ENCODE measurements at regions not wholly inside any gene's neighbourhood (a gene's known extent, or its start where the extent isn't known, plus 50 kb on each side); places are given as distances from the start of the nearest gene placed in this dataset.

DNA sequence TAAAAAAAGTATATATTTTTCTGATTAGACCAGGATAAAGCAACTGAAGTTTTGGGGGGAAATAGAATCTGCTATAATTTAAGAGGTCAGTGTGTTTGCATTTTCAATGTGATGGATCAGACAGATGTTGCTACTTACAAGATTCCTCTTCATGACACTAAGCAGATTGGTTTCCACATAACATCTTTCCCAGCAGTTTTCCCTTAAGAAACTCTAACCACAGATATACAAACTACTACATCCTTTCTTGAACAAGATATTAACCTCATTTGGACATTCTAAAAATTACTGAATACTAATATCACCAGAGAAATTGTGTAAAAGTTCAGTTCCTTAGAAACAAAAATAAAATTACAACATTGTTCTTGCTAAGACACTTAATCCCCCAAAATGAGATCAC lies 106.7 kb upstream of the GUCY1A1 start:
- no peak for TF ChIP-seq CTCF (conservative IDR thresholded peaks at IDR 0.05)
- no peaks in the 10 kb centered on the region for H4K20me1 ChIP-seq (ENCODE audit: control insufficient read depth, insufficient read depth, insufficient read length)
- no peak overlapping the region for H2BK15ac ChIP-seq (ENCODE audit: low read depth, low read length)
- DNase-seq = no peak
- H4K91ac ChIP-seq (ENCODE audit: insufficient read length, low read depth, low read length) = no peak overlapping the region
- H3K4me1 ChIP-seq (ENCODE audit: insufficient read depth, low read length) = no peaks in the 10 kb centered on the region
- no peak overlapping the region for H4K5ac ChIP-seq (ENCODE audit: insufficient read length, low read depth, low read length)
- H2BK120ac ChIP-seq (ENCODE audit: low read depth, low read length, poor library complexity, severe bottlenecking) = no peak overlapping the region
- no peak overlapping the region for H3K27ac Mint-ChIP-seq
- H3K14ac ChIP-seq (ENCODE audit: insufficient read depth, low read length) = no peak overlapping the region
- H2BK12ac ChIP-seq (ENCODE audit: insufficient read length, low read depth, low read length) = no peak overlapping the region
- H3K79me2 ChIP-seq (ENCODE audit: insufficient read depth, low read length) = no peaks in the 10 kb centered on the region
- no peak overlapping the region for H3K27ac ChIP-seq (ENCODE audit: insufficient read length, low read depth, low read length)
- no peak overlapping the region for H3K4me3 Mint-ChIP-seq
- H2BK5ac ChIP-seq (ENCODE audit: insufficient read length, low read length) = no peak overlapping the region
- no peaks in the 10 kb centered on the region for H3K4me1 Mint-ChIP-seq
- no peak overlapping the region for H3K9ac ChIP-seq (ENCODE audit: extremely low read depth, insufficient read length, low read length)
- H3K23me2 ChIP-seq (ENCODE audit: insufficient read length, low read depth, low read length, poor library complexity, severe bottlenecking) = no peaks in the 10 kb centered on the region
- H3K56ac ChIP-seq (ENCODE audit: insufficient read length, low read depth, low read length) = no peak overlapping the region
- no peak overlapping the region for H3K18ac ChIP-seq (ENCODE audit: insufficient read length, low read depth, low read length)
- H4K8ac ChIP-seq (replicated peaks; ENCODE audit: insufficient read length, low read depth, low read length) = no peak overlapping the region
- peaks cover 4% of the 10 kb centered on the region for H3K27me3 Mint-ChIP-seq (ENCODE audit: low read depth)
- H2AFZ ChIP-seq (ENCODE audit: low read length) = no peak overlapping the region
- no peaks in the 10 kb centered on the region for H3K27me3 ChIP-seq (ENCODE audit: insufficient read depth, low read length)
- H3K36me3 Mint-ChIP-seq (ENCODE audit: insufficient read depth in 1 of 3, low read depth in 3 of 3) = no peaks in the 10 kb centered on the region
- H3K79me1 ChIP-seq (ENCODE audit: insufficient read depth, low read depth, low read length, poor library complexity, severe bottlenecking) = no peaks in the 10 kb centered on the region
- H2BK20ac ChIP-seq (ENCODE audit: low read depth, low read length, poor library complexity, severe bottlenecking) = no peak overlapping the region
- no peak overlapping the region for H3K4me2 ChIP-seq (ENCODE audit: insufficient read depth, insufficient read length, low read length)
- no peaks in the 10 kb centered on the region for H3K9me3 ChIP-seq (ENCODE audit: control insufficient read depth, low read depth, low read length)
- H3K23ac ChIP-seq (ENCODE audit: insufficient read length, low read depth, low read length) = no peak overlapping the region
- no peak overlapping the region for H2AK5ac ChIP-seq (ENCODE audit: insufficient read length, low read length)
- no peak overlapping the region for H3K4ac ChIP-seq (ENCODE audit: low read depth, low read length)
- no peak overlapping the region for H3T11ph ChIP-seq (ENCODE audit: low read length)
- peaks cover 0 to 1% of the 10 kb centered on the region in 2 experiments; a peak in 2 of 5 replicates for H3K9me3 Mint-ChIP-seq

Measured in H9 (cell line).